ENCODE measurements at regions not wholly inside any gene's neighbourhood (a gene's known extent, or its start where the extent isn't known, plus 50 kb on each side); places are given as distances from the start of the nearest gene placed in this dataset.

GRCh38 chr4:53716471-53717063 is 125.3 kb upstream of the LNX1 start:
- POLR2A ChIA-PET = no interaction called here
- no peaks in the 10 kb centered on the region for H3K36me3 ChIP-seq (replicated peaks in 1 of 2; ENCODE audit: control insufficient read depth in 1 of 2, insufficient read depth in 2 of 2, low read length in 2 of 2)
- FAIRE-seq = no peak

More at GRCh38 chr4:53716471-53717063, 125.3 kb upstream of the LNX1 start:
- BruUV-seq (replicated peaks) = no TSS peak
- in situ Hi-C loops (cut with HindIII; ENCODE audit: extremely low pct_ligation_motif_present, low pct_unique_long_range_greater_than_20kb) = no loop called here
- DNase-seq (ENCODE audit: low spot score) (no peak), ATAC-seq (no peak)
- H3K4me1 ChIP-seq (ENCODE audit: insufficient read depth, low read length) = no peaks in the 10 kb centered on the region
- no peaks in the 10 kb centered on the region for H4K20me1 ChIP-seq (ENCODE audit: insufficient read depth, low read length)
- CTCF ChIA-PET (ENCODE audit: low intra/inter-chr PET ratio, low total read pairs) = no interaction called here
- no peaks in the 10 kb centered on the region for H3K9me3 ChIP-seq (ENCODE audit: low read length)
- no peak overlapping the region for H3K4me3 ChIP-seq (replicated peaks in 1 of 3; ENCODE audit: insufficient read depth in 1 of 3, low read depth in 2 of 3, low read length in 3 of 3)
- no peak overlapping the region for H3K27ac ChIP-seq (ENCODE audit: extremely low read length, insufficient read depth, low read length)
- intact Hi-C loops (cut with micrococcal nuclease; ENCODE audit: unreplicated experiment) = no loop called here
- WGBS (ENCODE audit: low lambda C conversion rate) = 29% methylated on average over 6 of the region's 6 CpGs
- H3K27me3 ChIP-seq (ENCODE audit: control insufficient read depth in 1 of 2, insufficient read depth in 2 of 2, low read length in 2 of 2) = peaks cover 0 to 1% of the 10 kb centered on the region in 2 experiments; a peak in 1 of 5 replicates
- H3K79me2 ChIP-seq (ENCODE audit: insufficient read depth, low read length) = no peaks in the 10 kb centered on the region
- TF ChIP-seq, protein P1, sequence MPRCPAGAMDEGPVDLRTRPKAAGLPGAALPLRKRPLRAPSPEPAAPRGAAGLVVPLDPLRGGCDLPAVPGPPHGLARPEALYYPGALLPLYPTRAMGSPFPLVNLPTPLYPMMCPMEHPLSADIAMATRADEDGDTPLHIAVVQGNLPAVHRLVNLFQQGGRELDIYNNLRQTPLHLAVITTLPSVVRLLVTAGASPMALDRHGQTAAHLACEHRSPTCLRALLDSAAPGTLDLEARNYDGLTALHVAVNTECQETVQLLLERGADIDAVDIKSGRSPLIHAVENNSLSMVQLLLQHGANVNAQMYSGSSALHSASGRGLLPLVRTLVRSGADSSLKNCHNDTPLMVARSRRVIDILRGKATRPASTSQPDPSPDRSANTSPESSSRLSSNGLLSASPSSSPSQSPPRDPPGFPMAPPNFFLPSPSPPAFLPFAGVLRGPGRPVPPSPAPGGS (CRISPR knock-in tag; IDR thresholded peaks at IDR 0.05) = no peak
- no peak for TF ChIP-seq FOXM1 (CRISPR knock-in tag; IDR thresholded peaks at IDR 0.05)
- TF ChIP-seq HOXA3 (CRISPR knock-in tag; IDR thresholded peaks at IDR 0.05) = no peak
- TF ChIP-seq ZNF367 (CRISPR knock-in tag; IDR thresholded peaks at IDR 0.05; ENCODE audit: borderline replicate concordance) = no peak
- no peak for TF ChIP-seq ZBTB25 (CRISPR knock-in tag; IDR thresholded peaks at IDR 0.05)
- no peak for TF ChIP-seq ZNF800 (CRISPR knock-in tag; IDR thresholded peaks at IDR 0.05)
- no peak for TF ChIP-seq TBX3 (IDR thresholded peaks at IDR 0.05; ENCODE audit: borderline replicate concordance)
- no peak for TF ChIP-seq ZNF549 (CRISPR knock-in tag; IDR thresholded peaks at IDR 0.05)
- TF ChIP-seq ZNF891 (CRISPR knock-in tag; IDR thresholded peaks at IDR 0.05) = no peak
- TF ChIP-seq, protein P2, sequence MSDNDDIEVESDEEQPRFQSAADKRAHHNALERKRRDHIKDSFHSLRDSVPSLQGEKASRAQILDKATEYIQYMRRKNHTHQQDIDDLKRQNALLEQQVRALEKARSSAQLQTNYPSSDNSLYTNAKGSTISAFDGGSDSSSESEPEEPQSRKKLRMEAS (IDR thresholded peaks at IDR 0.05) = no peak
- TF ChIP-seq PCBP1 (IDR thresholded peaks at IDR 0.05; ENCODE audit: borderline replicate concordance, low read depth, low read length) = no peak
- TF ChIP-seq ZNF253 (CRISPR knock-in tag; IDR thresholded peaks at IDR 0.05; ENCODE audit: borderline replicate concordance) = no peak
- no peak for TF ChIP-seq IRF1 (CRISPR knock-in tag; IDR thresholded peaks at IDR 0.05; ENCODE audit: low read depth)
- no peak for TF ChIP-seq ZNF557 (CRISPR knock-in tag; IDR thresholded peaks at IDR 0.05)
- no peak overlapping the region for H2AFZ ChIP-seq (ENCODE audit: low read length)
- no peak overlapping the region for H3K9ac ChIP-seq (ENCODE audit: insufficient read depth, low read depth, low read length)
- no peak overlapping the region for H3K4me2 ChIP-seq (ENCODE audit: low read depth, low read length)
